Adrenal gland (tissue), 9 donors: ENCODE measurements at regions not wholly inside any gene's neighbourhood (a gene's known extent, or its start where the extent isn't known, plus 50 kb on each side); places are given as distances from the start of the nearest gene placed in this dataset.

ENCODE experiments used
- DNase-seq, 7 donors: peaks; one replicate each; pipeline ENCODE4 v3.0.0-alpha.2; 2019 to 2020
- H3K27ac ChIP-seq, 5 donors: fragments of 200-600 bp; sonication (generic) in 4 of 5; 1 replicate in 3 of 5; 2 replicates in 2 of 5; pipeline versions ENCODE4 v1.5.1 to v1.8.0; 2016 to 2020; ENCODE audit warnings: mild to moderate bottlenecking in 1 of 5
- H3K27me3 ChIP-seq: fragments of 200-600 bp; 2 replicates; pipeline ENCODE4 v1.8.0; 2021
- H3K36me3 ChIP-seq, 2 donors: fragments of 200-600 bp; replicated peaks in 1 of 2; 1 replicate in 1 of 2; 2 replicates in 1 of 2; pipeline versions ENCODE4 v1.5.1 to v1.8.0; 2018 to 2022
- H3K4me1 ChIP-seq, 2 donors: fragments of 200-600 bp; replicated peaks in 1 of 2; 1 replicate in 1 of 2; 2 replicates in 1 of 2; pipeline versions ENCODE4 v1.5.1 to v1.8.0; 2018 to 2021
- H3K4me3 ChIP-seq, 4 donors: fragments of 200-600 bp; sonication (generic) in 3 of 4; one replicate each; pipeline ENCODE4 v1.5.1; 2016 to 2018
- H3K9me3 ChIP-seq, 3 donors: fragments of 200-600 bp; sonication (generic) in 1 of 3; replicated peaks in 1 of 3; 1 replicate in 2 of 3; 2 replicates in 1 of 3; pipeline versions ENCODE4 v1.5.1 to v1.8.0; 2016 to 2021
- POLR2A ChIP-seq, 2 donors: fragments of 450-650 bp; IDR thresholded peaks; one replicate each; pipeline ENCODE4 v1.6.1; 2017; ENCODE audit warnings: antibody characterized with exemption in 2 of 2, mild to moderate bottlenecking in 2 of 2, moderate library complexity in 1 of 2
- WGBS, 4 donors: extraction: QIAGEN DNeasy Blood & Tissue Kit in 2 of 4; methylation state at CpG; one replicate each; pipeline versions ENCODE4 v1.1.5 to v1.1.7; 2013 to 2017; 5-methylcytosine and 5-hydroxymethylcytosine counted together
- intact Hi-C, 2 donors: fragments of 100-400 bp; cut with DNase I; formaldehyde crosslinking; loops; one replicate each; pipeline versions ENCODE4 v1.14.1 to v1.15.0; 2022 to 2023
- TF ChIP-seq, protein P1 (sequence below), 6 experiments: fragments of 450-650 bp in 4 of 6; fragments of 200-600 bp in 2 of 6; sonication (generic) in 1 of 6; IDR thresholded peaks; 1 replicate in 5 of 6; 2 replicates in 1 of 6; pipeline versions ENCODE4 v1.5.1 to v1.8.0; 2016 to 2021; ENCODE audit warnings: antibody characterized with exemption in 6 of 6, mild to moderate bottlenecking in 2 of 6, moderate library complexity in 1 of 6
- donor health status: healthy with polysubstance abuse.
- donor health status: Bipolar disorder and iron deficiency.
- donor health status: DM: yes; HTN: yes; CAD: no.
- donor health status: DM: no; HTN: no; CAD: no.
- donor health status: DM: no; HTN: no; CAD: no.

GRCh38 chr3:72370947-72371346 lies 477.3 kb downstream of the SHQ1 start:
- intact Hi-C loops, result no loop called here
- TF ChIP-seq POLR2A (IDR thresholded peaks at IDR 0.05), result no peak
- TF ChIP-seq, protein P1, sequence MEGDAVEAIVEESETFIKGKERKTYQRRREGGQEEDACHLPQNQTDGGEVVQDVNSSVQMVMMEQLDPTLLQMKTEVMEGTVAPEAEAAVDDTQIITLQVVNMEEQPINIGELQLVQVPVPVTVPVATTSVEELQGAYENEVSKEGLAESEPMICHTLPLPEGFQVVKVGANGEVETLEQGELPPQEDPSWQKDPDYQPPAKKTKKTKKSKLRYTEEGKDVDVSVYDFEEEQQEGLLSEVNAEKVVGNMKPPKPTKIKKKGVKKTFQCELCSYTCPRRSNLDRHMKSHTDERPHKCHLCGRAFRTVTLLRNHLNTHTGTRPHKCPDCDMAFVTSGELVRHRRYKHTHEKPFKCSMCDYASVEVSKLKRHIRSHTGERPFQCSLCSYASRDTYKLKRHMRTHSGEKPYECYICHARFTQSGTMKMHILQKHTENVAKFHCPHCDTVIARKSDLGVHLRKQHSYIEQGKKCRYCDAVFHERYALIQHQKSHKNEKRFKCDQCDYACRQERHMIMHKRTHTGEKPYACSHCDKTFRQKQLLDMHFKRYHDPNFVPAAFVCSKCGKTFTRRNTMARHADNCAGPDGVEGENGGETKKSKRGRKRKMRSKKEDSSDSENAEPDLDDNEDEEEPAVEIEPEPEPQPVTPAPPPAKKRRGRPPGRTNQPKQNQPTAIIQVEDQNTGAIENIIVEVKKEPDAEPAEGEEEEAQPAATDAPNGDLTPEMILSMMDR (IDR thresholded peaks at IDR 0.05), result no peak

GRCh38 chr3:72369681-72370080 lies 478.6 kb downstream of the SHQ1 start:
- TF ChIP-seq, protein P1 (IDR thresholded peaks at IDR 0.05), result no peak
- TF ChIP-seq POLR2A (IDR thresholded peaks at IDR 0.05), result no peak
- 83 to 97% (median 93%) methylated on average over 6 of the region's 6 CpGs for WGBS, 4 donors
- Histone ChIP-seq H3K27ac (no peak overlapping the region), H3K27me3 (no peaks in the 10 kb centered on the region), H3K4me1 (no peaks in the 10 kb centered on the region), H3K9me3 (no peaks in the 10 kb centered on the region), H3K4me3 (no peak overlapping the region), H3K36me3 (no peaks in the 10 kb centered on the region)
- intact Hi-C loops, result no loop called here
- no peak for DNase-seq

More at GRCh38 chr3:72370947-72371346, 477.3 kb downstream of the SHQ1 start:
- Histone ChIP-seq H3K27me3 (no peaks in the 10 kb centered on the region), H3K9me3 (no peaks in the 10 kb centered on the region), H3K27ac (no peak overlapping the region), H3K36me3 (no peaks in the 10 kb centered on the region), H3K4me1 (no peaks in the 10 kb centered on the region), H3K4me3 (no peak overlapping the region)
- no peak for DNase-seq
- 80 to 93% (median 84%) methylated on average over 10 to 11 of the region's 11 CpGs for WGBS, 4 donors

DNA sequence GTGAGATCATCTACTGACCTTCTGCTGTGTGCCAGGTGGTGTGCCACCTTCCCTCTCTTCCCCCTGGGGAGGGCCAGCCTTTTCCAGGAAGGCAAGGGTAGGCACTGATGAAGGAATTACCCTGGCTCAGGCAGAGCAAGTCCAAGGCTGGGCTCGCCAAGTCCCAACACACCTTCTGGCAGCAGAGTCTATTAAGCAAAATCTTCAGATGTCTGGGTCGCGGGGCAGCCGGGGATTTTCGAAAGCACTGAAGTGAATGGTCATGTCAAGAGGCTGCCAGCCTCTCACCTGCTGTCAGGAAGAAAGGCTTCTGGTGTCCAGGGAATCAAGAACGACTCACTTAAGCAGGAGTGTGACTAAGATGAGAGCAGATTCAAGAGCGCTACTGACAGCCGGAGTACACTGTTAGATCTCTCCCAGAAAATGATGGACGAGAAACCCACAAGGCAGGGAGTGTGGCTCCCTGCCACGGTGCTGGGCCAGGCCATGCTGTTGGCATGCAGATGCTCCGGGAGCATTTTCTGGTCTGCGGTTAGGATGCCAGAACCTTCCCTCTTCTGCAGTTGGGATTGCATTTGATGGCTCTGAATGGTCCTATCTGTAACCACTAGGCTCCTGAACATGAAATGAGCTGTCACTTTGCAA lies 479.8 kb downstream of the SHQ1 start:
- WGBS, 4 donors, result 90 to 95% (median 91%) methylated on average over 8 to 12 of the region's 12 CpGs
- H3K4me1 ChIP-seq, result no peaks in the 10 kb centered on the region
- intact Hi-C loops, result no loop called here
- no peaks in the 10 kb centered on the region for H3K36me3 ChIP-seq
- no peaks in the 10 kb centered on the region for H3K9me3 ChIP-seq
- H3K4me3 ChIP-seq, result no peak overlapping the region
- DNase-seq, result no peak
- TF ChIP-seq POLR2A (IDR thresholded peaks at IDR 0.05), result no peak
- TF ChIP-seq, protein P1 (IDR thresholded peaks at IDR 0.05), result no peak
- no peak overlapping the region for H3K27ac ChIP-seq
- H3K27me3 ChIP-seq, result no peaks in the 10 kb centered on the region

- intact Hi-C loops, result no loop called here
- Histone ChIP-seq H3K27ac (no peak overlapping the region), H3K36me3 (no peaks in the 10 kb centered on the region), H3K9me3 (no peaks in the 10 kb centered on the region), H3K4me1 (no peaks in the 10 kb centered on the region), H3K4me3 (no peak overlapping the region), H3K27me3 (no peaks in the 10 kb centered on the region)
- TF ChIP-seq POLR2A (IDR thresholded peaks at IDR 0.05), result no peak
- TF ChIP-seq, protein P1 (IDR thresholded peaks at IDR 0.05), result no peak
- no peak for DNase-seq
- WGBS, 4 donors, result 66 to 79% (median 70%) methylated on average over 2 of the region's 2 CpGs
Measured at GRCh38 chr3:72361990-72362389, 486.3 kb downstream of the SHQ1 start.
